HUES48 (cell line): ENCODE measurements at regions not wholly inside any gene's neighbourhood (a gene's known extent, or its start where the extent isn't known, plus 50 kb on each side); places are given as distances from the start of the nearest gene placed in this dataset.

Experiments
- H3K27ac ChIP-seq: one replicate; pipeline ENCODE4 v1.7.0; 2013; ENCODE audit warnings: low read depth, low read length, inconsistent platforms
- H3K27me3 ChIP-seq: 2 replicates; pipeline ENCODE4 v1.6.1; 2013; ENCODE audit warnings: mild to moderate bottlenecking, low read length; ENCODE audit not compliant: control insufficient read depth, insufficient read depth
- H3K36me3 ChIP-seq: 2 replicates; pipeline ENCODE4 v1.6.1; 2013; ENCODE audit warnings: low read length; ENCODE audit not compliant: control insufficient read depth, insufficient read depth
- H3K4me1 ChIP-seq: 2 replicates; pipeline ENCODE4 v1.6.1; 2013; ENCODE audit warnings: mild to moderate bottlenecking, low read length; ENCODE audit not compliant: control insufficient read depth, insufficient read depth
- H3K4me3 ChIP-seq: 2 replicates; pipeline ENCODE4 v1.5.1; 2013; ENCODE audit warnings: mild to moderate bottlenecking, low read depth, low read length
- H3K9ac ChIP-seq: 2 replicates; pipeline ENCODE4 v1.6.1; 2013; ENCODE audit warnings: mild to moderate bottlenecking, low read depth, low read length, moderate library complexity
- H3K9me3 ChIP-seq: 2 replicates; pipeline ENCODE4 v1.6.1; 2013; ENCODE audit warnings: low read length; ENCODE audit not compliant: control insufficient read depth, insufficient read depth

DNA sequence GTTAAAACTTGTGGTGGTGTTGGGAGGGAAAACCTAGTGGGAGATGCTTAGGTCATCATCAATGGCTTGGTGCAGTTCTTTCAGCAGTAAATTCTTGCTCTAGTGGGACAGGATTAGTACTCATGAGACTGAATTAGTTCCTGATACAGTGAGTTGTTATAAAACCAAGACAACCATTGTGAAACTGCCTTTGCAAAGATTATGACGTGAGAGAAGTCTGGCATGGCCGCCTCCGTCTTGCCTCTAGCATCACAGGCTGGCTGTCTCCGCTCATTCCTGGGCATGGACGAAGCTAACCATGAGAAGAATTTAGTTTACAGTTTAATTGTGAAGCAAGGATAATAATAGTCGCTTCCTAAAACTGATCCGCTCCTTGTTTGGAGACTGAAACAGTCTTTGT, 186.4 kb downstream of the KIF20B start:
- Histone ChIP-seq H3K27ac (no peak overlapping the region), H3K4me3 (no peak overlapping the region), H3K9me3 (no peaks in the 10 kb centered on the region), H3K36me3 (no peaks in the 10 kb centered on the region), H3K9ac (no peak overlapping the region), H3K4me1 (peaks cover 15% of the 10 kb centered on the region), H3K27me3 (no peaks in the 10 kb centered on the region)

DNA sequence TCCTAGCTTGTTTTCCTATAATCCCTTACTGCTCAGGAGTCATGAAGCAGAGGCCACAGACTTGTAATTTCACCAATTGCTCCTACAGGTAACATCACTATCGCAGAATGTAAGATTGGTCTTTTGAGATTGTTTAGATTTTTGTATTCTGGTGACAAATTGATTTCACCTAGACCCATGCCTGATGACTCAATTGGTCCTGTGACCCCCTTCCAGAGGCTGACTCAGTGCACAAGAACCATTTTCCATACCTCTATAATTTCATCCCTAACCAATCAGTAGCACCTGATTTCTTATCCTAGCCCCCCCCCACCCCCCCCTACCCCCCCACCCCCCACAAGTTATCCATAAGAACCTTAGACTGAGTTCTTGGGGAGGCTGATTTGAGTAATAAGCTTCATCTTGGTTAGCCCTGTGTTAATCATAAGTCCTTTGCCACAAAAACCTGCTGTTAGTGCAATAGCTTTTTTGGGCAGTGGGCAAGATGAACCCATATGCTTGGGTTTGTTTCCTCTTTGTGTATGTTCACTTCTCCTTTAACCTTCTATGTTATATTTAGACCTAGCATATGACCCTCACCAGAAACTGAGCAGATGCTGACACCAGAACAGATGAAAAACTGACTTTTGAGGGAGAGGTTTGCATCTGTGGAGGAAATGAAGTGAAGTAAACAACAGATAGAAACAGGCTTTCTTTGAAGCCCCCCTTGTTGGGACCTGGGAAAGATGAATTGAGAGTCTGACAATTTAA, 187.1 kb downstream of the KIF20B start:
- H3K4me3 ChIP-seq: no peak overlapping the region

DNA sequence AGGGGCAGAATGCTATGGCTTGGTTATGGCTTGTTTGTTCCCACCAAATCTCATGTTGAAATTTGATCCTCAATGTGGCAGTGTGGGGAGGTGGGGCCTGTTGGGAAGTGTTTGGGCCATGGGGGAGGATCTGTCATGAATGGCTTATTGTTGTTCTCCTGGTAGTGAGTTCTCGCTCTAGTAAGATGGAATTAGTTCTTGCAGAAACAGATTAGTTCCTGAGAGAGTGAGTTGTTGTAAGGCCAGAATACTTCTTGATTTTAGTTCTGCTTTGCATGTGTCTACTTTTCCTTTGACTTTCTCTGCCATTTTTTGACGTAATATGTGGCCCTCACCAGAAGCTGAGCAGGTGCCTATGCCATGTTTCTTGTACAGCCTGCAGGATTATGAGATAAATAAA, 188.2 kb downstream of the KIF20B start:
- H3K4me1 ChIP-seq: peaks cover 15% of the 10 kb centered on the region

More for the DNA sequence above, 187.1 kb downstream of the KIF20B start:
- Histone ChIP-seq H3K27ac (no peak overlapping the region), H3K9ac (no peak overlapping the region), H3K9me3 (no peaks in the 10 kb centered on the region), H3K4me1 (peaks cover 15% of the 10 kb centered on the region), H3K36me3 (no peaks in the 10 kb centered on the region), H3K27me3 (no peaks in the 10 kb centered on the region)

DNA sequence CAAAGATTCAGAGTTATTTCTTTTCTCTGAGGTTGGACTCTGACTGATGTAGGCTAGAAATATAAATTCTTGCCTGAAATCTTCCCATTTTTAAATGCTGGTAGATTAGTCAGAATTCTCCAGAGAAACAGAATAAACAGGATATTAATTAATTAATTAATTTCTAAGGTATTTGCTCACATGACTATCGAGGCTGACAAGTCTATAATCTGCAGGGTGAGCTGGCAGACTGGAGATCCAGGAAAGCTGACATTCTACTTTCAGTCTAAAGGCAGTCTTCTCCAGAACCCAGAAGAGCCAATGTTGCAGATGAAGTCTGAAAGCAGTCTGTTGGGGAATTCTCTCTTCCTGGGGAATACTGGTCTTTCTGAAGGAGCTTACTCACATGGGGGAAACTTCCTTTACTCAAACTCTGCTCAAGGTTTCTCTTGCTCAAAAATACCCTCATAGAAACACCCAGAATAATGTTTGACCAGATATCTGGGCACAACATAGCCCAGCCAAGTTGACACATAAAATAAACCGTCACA, 189.7 kb downstream of the KIF20B start:
- Histone ChIP-seq H3K27ac (no peak overlapping the region), H3K4me3 (no peak overlapping the region), H3K9ac (no peak overlapping the region), H3K36me3 (no peaks in the 10 kb centered on the region), H3K4me1 (peaks cover 15% of the 10 kb centered on the region), H3K9me3 (no peaks in the 10 kb centered on the region), H3K27me3 (no peaks in the 10 kb centered on the region)

More for the DNA sequence above, 188.2 kb downstream of the KIF20B start:
- Histone ChIP-seq H3K4me3 (no peak overlapping the region), H3K27ac (no peak overlapping the region), H3K9ac (no peak overlapping the region), H3K27me3 (no peaks in the 10 kb centered on the region), H3K36me3 (no peaks in the 10 kb centered on the region), H3K9me3 (no peaks in the 10 kb centered on the region)

DNA sequence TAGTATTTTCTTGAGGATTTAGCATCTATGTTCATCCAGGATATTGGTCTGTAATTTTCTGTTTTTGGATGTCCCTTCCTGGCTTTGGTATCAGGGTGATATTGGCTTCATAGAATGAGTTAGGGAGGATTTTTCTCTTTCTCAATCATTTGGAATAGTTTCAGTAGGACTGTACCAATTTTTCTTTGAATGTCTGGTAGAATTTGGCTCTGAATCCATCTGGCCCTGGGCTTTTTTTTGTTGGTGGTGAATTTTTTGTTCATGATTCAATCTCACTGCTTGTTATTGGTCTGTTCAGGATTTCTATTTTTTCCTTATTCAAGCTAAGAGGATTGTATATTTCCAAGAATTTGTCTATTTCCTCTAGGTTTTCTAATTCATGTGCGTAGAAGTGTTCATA, 192.7 kb downstream of the KIF20B start:
- Histone ChIP-seq H3K27ac (no peak overlapping the region), H3K4me1 (no peaks in the 10 kb centered on the region; the same call in 1 of the 2 replicates)

DNA sequence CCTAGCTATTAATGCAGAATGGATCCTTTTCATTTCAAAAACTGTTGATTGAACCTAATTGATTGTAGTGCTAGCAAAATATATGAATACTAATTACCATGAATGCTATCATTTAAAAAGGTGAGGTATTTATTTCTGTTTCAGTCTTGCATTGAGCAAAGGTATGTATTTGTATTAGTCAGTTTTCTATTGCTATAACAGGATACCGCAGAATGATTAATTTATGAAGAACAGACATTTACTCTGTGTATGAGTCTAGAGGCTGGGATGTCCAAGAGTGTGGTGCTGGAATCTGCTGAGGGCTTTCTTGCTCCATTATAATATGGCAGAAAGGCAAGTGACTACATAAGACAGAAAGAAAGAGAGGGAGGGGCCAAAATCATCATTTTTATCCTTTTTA, 199.2 kb downstream of the KIF20B start:
- Histone ChIP-seq H3K27ac (no peak overlapping the region), H3K36me3 (no peaks in the 10 kb centered on the region), H3K9ac (no peak overlapping the region), H3K9me3 (no peaks in the 10 kb centered on the region), H3K4me3 (no peak overlapping the region), H3K4me1 (no peaks in the 10 kb centered on the region), H3K27me3 (no peaks in the 10 kb centered on the region)

More for the DNA sequence above, 192.7 kb downstream of the KIF20B start:
- no peak overlapping the region for H3K4me3 ChIP-seq
- H3K27me3 ChIP-seq: no peaks in the 10 kb centered on the region
- no peaks in the 10 kb centered on the region for H3K9me3 ChIP-seq
- no peaks in the 10 kb centered on the region for H3K36me3 ChIP-seq
- H3K9ac ChIP-seq: no peak overlapping the region

DNA sequence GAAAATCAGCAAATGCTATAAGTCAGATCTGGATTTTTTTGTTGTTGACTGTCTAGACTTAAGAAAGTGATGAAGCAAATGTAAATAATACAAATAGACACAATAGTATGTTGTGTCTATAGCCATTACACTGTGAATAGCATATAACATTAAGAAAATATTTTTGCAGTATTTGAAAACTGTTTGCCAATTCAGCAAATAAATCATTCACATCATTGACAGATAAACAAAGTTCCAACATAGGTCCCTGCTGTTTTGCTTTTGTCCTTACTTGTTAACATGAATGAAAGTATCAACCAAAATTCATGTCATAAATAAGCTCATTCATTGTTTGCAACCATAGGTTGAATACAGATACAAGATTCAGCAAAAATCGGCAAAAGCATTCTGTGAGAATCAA, 200.5 kb downstream of the KIF20B start:
- H3K4me3 ChIP-seq: no peak overlapping the region
- no peaks in the 10 kb centered on the region for H3K9me3 ChIP-seq
- no peak overlapping the region for H3K9ac ChIP-seq
- H3K4me1 ChIP-seq: no peaks in the 10 kb centered on the region
- no peak overlapping the region for H3K27ac ChIP-seq
- H3K27me3 ChIP-seq: no peaks in the 10 kb centered on the region
- no peaks in the 10 kb centered on the region for H3K36me3 ChIP-seq

DNA sequence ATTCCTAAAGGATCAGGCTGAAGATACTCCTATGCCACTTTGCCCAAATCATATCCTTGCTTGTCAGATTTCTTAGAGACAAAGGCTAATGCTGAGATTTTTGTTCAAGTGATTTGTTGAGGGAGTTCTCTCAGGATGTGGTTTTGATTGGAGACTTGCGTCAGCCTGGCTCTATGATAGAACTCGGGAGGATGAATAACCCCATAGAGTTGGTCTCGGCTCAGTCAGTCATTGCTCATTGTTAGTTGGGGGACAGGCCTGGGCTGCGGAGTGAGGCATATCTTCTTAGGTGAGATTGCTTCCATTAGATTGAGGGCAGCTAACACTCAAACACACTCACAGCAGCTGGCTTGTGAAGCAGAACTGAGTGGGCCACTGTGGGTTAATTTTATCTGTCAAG, 203.4 kb downstream of the KIF20B start:
- Histone ChIP-seq H3K27ac (no peak overlapping the region), H3K36me3 (no peaks in the 10 kb centered on the region), H3K9ac (no peak overlapping the region), H3K4me3 (no peak overlapping the region), H3K27me3 (no peaks in the 10 kb centered on the region), H3K4me1 (no peaks in the 10 kb centered on the region), H3K9me3 (no peaks in the 10 kb centered on the region)

DNA sequence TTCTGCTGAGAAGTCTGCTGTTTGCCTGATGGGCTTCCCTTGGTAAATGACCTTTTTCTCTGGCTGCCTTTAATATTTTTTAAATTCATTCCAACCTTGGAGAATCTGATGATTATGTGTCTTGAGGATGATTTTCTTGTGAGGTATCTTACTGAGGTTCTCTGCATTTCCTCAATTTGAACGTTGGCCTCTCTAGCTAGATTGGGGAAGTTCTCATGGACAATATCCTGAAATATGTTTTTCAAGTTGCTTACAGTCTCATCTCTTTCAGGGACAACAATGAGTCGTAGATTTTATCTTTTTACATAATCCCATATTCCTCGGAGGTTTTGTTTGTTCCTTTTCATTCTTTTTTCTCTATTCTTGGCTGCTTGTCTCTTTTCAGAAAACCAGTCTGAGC, 208.4 kb downstream of the KIF20B start:
- Histone ChIP-seq H3K36me3 (no peaks in the 10 kb centered on the region), H3K4me3 (no peak overlapping the region), H3K9me3 (no peaks in the 10 kb centered on the region), H3K9ac (no peak overlapping the region), H3K27me3 (no peaks in the 10 kb centered on the region), H3K4me1 (no peaks in the 10 kb centered on the region), H3K27ac (no peak overlapping the region)

DNA sequence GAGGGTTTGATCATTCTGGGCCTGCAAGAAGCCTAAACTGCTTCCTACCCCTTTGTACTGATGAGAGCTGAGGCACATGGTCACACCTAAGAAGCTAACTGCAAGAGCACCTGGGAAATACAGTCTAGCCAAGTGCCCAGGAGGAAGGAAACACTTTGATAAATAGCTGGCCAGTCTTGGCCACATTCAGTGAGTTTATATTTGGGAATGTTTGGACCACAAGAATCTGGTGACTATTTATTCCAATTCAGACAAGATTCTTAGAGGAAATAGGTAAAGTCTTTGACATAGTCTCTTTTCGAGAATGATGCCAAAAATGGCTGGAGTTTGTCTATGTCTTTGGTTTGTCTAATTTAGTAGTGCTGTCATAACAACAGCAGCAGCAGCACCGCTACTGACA, 213.6 kb downstream of the KIF20B start:
- H3K9ac ChIP-seq: no peak overlapping the region
- no peaks in the 10 kb centered on the region for H3K9me3 ChIP-seq
- H3K27ac ChIP-seq: no peak overlapping the region
- H3K4me1 ChIP-seq: no peaks in the 10 kb centered on the region
- H3K36me3 ChIP-seq: no peaks in the 10 kb centered on the region
- H3K4me3 ChIP-seq: no peak overlapping the region
- no peaks in the 10 kb centered on the region for H3K27me3 ChIP-seq

DNA sequence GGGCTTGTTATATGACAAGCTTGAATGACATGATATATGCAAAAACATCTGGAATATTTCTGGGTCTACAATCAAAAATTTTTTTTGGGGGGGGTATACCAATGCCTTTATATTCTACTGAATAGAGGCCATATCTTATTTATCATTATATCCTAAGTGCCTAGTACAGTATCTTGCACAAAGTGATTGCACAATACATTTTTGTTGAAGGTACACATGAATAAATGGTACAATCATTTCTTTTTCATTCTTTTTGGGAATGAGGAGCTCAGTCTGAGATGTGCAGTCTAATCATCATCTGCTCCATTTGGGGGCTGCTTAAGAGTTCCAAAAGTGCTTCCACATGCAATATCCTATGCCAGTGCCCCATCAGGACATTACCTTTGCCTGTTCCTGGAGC, 214.6 kb downstream of the KIF20B start:
- H3K4me3 ChIP-seq: no peak overlapping the region
- H3K36me3 ChIP-seq: no peaks in the 10 kb centered on the region
- H3K27me3 ChIP-seq: no peaks in the 10 kb centered on the region
- no peak overlapping the region for H3K9ac ChIP-seq
- no peaks in the 10 kb centered on the region for H3K9me3 ChIP-seq
- H3K4me1 ChIP-seq: no peaks in the 10 kb centered on the region
- H3K27ac ChIP-seq: no peak overlapping the region
